ENCODE measurements at regions not wholly inside any gene's neighbourhood (a gene's known extent, or its start where the extent isn't known, plus 50 kb on each side); places are given as distances from the start of the nearest gene placed in this dataset.

DNA sequence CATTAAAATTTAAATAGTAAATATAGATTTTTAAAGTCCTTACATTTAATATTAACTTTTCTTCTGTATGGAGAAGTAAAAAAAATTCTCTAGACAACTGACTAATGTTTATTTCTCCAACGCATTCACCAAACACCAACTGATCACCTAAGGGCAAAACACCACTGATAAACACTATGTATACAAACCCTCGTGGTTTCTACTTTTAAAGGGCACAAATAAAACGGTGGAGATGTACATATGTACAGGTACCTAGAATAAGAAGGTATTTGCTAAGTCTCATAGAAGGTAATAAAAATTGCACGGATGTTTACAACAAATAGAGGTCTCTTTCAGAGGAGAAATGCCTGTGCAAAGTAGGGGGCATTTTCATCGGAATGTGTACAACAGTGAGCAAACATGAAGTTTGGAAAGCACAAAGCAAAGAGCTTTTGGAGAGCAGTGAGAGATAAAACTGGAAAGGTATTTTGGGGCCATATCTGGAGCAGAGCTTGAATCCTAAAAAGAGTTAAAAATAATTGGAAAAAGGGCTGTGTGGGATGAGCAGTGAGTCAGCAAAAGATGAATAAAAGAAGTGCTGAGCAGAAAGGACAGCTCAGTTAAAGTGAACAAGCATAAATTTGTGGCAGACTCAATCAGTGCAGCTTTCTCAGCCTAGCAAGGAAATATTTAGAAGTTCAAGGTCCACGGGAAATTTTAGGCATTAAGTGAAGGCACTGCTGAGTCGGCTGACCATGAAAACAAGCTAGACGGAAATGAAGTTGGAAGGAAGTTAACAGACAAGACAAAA is 160.0 kb downstream of the TMEM161B start:
- TF ChIP-seq NRF1 (conservative IDR thresholded peaks at IDR 0.05; ENCODE audit: low read depth, low read length) (no peak), MYC (IDR thresholded peaks at IDR 0.05; ENCODE audit: insufficient read depth, insufficient read length, insufficient replicate concordance, low read length, severe bottlenecking) (no peak), ZNF207 (IDR thresholded peaks at IDR 0.05; ENCODE audit: borderline replicate concordance) (no peak), YY1 (IDR thresholded peaks at IDR 0.05; ENCODE audit: low read depth, low read length) (no peak), BCL11A (IDR thresholded peaks at IDR 0.05; ENCODE audit: low read depth, low read length) (no peak), CBX5 (IDR thresholded peaks at IDR 0.05; ENCODE audit: low read depth) (no peak)
- TF ChIP-seq, protein P1, sequence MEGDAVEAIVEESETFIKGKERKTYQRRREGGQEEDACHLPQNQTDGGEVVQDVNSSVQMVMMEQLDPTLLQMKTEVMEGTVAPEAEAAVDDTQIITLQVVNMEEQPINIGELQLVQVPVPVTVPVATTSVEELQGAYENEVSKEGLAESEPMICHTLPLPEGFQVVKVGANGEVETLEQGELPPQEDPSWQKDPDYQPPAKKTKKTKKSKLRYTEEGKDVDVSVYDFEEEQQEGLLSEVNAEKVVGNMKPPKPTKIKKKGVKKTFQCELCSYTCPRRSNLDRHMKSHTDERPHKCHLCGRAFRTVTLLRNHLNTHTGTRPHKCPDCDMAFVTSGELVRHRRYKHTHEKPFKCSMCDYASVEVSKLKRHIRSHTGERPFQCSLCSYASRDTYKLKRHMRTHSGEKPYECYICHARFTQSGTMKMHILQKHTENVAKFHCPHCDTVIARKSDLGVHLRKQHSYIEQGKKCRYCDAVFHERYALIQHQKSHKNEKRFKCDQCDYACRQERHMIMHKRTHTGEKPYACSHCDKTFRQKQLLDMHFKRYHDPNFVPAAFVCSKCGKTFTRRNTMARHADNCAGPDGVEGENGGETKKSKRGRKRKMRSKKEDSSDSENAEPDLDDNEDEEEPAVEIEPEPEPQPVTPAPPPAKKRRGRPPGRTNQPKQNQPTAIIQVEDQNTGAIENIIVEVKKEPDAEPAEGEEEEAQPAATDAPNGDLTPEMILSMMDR (IDR thresholded peaks at IDR 0.05 in 2 of 3, conservative IDR thresholded peaks at IDR 0.05 in 1 of 3; ENCODE audit: control insufficient read depth in 2 of 3, extremely low read depth in 1 of 3, insufficient read depth in 1 of 3, low read depth in 3 of 3, low read length in 3 of 3): no peak
- TF ChIP-seq, protein P2, sequence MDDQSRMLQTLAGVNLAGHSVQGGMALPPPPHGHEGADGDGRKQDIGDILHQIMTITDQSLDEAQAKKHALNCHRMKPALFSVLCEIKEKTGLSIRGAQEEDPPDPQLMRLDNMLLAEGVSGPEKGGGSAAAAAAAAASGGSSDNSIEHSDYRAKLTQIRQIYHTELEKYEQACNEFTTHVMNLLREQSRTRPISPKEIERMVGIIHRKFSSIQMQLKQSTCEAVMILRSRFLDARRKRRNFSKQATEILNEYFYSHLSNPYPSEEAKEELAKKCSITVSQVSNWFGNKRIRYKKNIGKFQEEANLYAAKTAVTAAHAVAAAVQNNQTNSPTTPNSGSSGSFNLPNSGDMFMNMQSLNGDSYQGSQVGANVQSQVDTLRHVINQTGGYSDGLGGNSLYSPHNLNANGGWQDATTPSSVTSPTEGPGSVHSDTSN (IDR thresholded peaks at IDR 0.05; ENCODE audit: insufficient replicate concordance, low read depth, low read length): no peak

Data from GM12878 (cell line).